Ishikawa (cell line): ENCODE measurements at regions not wholly inside any gene's neighbourhood (a gene's known extent, or its start where the extent isn't known, plus 50 kb on each side); places are given as distances from the start of the nearest gene placed in this dataset.

ENCODE experiments used
- CEBPB ChIP-seq: IDR thresholded peaks from 2 replicates; pipeline ENCODE4 v1.6.1; 2012
- CREB1 ChIP-seq: IDR thresholded peaks from 2 replicates; pipeline ENCODE4 v1.6.1; 2012; ENCODE audit warnings: low read depth
- EGR1 ChIP-seq: IDR thresholded peaks from 2 replicates; pipeline ENCODE4 v1.6.1; 2012
- EP300 ChIP-seq: IDR thresholded peaks from 2 replicates; pipeline ENCODE4 v1.6.1; 2012; ENCODE audit warnings: borderline replicate concordance
- FOXM1 ChIP-seq: IDR thresholded peaks from 2 replicates; pipeline ENCODE4 v1.6.1; 2012; ENCODE audit warnings: low read depth, borderline replicate concordance
- NFIC ChIP-seq: IDR thresholded peaks from 2 replicates; pipeline ENCODE4 v1.6.1; 2012
- RAD21 ChIP-seq: IDR thresholded peaks from 2 replicates; pipeline ENCODE4 v1.6.1; 2012; ENCODE audit warnings: low read depth
- TAF1 ChIP-seq: IDR thresholded peaks from 2 replicates; pipeline ENCODE4 v1.6.1; 2012; ENCODE audit warnings: low read depth, mild to moderate bottlenecking
- TCF12 ChIP-seq: IDR thresholded peaks from 2 replicates; pipeline ENCODE4 v1.6.1; 2012; ENCODE audit warnings: low read depth
- TEAD4 ChIP-seq: IDR thresholded peaks from 2 replicates; pipeline ENCODE4 v1.6.1; 2012
- YY1 ChIP-seq: IDR thresholded peaks from 2 replicates; pipeline ENCODE4 v1.6.1; 2012; ENCODE audit warnings: low read depth
- ZBTB7A ChIP-seq: IDR thresholded peaks from 2 replicates; pipeline ENCODE4 v1.6.1; 2012; ENCODE audit warnings: low read depth
- TF ChIP-seq, protein P1 (sequence below): IDR thresholded peaks from 2 replicates; pipeline ENCODE4 v1.6.1; 2012
- TF ChIP-seq, protein P2 (sequence below): IDR thresholded peaks from 2 replicates; pipeline ENCODE4 v1.6.1; 2012
- TF ChIP-seq, protein P3 (sequence below): IDR thresholded peaks from 2 replicates; pipeline ENCODE4 v1.6.1; 2012; ENCODE audit warnings: low read depth, mild to moderate bottlenecking

DNA sequence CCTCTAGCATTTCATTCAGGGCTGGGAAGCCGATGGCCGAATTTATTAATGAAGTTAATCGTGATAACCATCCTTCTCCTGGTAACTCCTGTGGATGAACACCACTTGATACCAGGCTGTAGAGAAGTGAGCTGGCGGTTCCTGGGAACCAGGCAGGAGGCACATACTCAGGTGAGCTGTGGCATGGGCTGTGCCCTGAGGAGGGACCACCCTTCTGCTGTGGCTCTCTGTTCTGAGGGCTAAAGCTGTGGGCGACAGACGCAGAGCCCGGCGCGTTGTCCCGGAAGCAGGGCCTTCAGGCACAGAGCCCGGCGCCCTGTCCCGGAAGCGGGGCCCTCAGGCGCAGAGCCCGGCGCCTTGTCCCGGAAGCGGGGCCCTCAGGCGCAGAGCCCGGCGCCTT lies 462.3 kb upstream of the SALL3 start:
- TF ChIP-seq TAF1, result no peak
- TF ChIP-seq EP300, result no peak
- TF ChIP-seq CEBPB, result no peak
- TF ChIP-seq, protein P1, sequence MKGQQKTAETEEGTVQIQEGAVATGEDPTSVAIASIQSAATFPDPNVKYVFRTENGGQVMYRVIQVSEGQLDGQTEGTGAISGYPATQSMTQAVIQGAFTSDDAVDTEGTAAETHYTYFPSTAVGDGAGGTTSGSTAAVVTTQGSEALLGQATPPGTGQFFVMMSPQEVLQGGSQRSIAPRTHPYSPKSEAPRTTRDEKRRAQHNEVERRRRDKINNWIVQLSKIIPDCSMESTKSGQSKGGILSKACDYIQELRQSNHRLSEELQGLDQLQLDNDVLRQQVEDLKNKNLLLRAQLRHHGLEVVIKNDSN, result no peak
- no peak for TF ChIP-seq ZBTB7A
- no peak for TF ChIP-seq TCF12
- TF ChIP-seq TEAD4, result no peak
- TF ChIP-seq, protein P2, sequence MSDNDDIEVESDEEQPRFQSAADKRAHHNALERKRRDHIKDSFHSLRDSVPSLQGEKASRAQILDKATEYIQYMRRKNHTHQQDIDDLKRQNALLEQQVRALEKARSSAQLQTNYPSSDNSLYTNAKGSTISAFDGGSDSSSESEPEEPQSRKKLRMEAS, result no peak
- no peak for TF ChIP-seq CREB1
- TF ChIP-seq YY1, result no peak
- no peak for TF ChIP-seq FOXM1
- no peak for TF ChIP-seq RAD21
- TF ChIP-seq NFIC, result no peak

DNA sequence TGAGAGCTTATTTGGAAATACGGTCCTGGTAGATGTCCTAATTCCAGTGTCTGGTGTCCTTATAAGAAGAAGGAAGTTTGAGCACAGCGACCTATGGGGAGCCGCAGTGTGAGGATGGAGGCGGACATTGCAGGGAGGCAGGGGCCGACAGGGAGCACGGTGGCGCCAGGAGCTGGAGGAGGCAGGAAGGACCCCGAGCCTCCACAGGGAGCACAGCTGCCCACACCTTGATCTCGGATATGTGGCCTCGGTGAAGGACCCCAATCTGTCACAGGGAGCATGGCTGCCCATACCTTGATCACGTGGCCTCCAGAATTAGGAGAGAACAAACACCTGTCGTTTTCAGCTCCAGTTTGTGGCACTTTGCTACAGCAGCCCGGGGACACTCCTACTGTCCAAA lies 461.6 kb upstream of the SALL3 start:
- no peak for TF ChIP-seq RAD21
- TF ChIP-seq, protein P2, result no peak

DNA sequence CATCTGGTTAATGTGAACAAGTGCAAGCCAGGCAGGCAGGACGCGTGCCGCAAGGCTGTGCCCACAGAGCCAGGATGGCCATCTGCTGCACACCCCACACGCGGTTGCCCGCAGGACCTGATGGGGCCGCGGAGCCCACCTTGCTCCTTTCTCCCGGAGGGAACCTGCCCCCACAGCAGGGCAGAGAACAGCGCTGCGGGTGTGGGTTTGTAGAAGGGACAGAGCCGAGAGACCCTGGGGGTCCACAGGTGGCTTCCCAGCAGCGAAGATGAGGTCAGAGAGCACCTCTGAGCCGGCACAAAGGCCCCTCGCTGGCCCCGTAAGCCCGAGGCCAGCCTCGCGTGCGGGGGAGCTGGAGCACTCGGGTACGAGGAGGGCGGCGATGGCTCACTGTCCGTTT lies 460.8 kb upstream of the SALL3 start:
- TF ChIP-seq, protein P3, sequence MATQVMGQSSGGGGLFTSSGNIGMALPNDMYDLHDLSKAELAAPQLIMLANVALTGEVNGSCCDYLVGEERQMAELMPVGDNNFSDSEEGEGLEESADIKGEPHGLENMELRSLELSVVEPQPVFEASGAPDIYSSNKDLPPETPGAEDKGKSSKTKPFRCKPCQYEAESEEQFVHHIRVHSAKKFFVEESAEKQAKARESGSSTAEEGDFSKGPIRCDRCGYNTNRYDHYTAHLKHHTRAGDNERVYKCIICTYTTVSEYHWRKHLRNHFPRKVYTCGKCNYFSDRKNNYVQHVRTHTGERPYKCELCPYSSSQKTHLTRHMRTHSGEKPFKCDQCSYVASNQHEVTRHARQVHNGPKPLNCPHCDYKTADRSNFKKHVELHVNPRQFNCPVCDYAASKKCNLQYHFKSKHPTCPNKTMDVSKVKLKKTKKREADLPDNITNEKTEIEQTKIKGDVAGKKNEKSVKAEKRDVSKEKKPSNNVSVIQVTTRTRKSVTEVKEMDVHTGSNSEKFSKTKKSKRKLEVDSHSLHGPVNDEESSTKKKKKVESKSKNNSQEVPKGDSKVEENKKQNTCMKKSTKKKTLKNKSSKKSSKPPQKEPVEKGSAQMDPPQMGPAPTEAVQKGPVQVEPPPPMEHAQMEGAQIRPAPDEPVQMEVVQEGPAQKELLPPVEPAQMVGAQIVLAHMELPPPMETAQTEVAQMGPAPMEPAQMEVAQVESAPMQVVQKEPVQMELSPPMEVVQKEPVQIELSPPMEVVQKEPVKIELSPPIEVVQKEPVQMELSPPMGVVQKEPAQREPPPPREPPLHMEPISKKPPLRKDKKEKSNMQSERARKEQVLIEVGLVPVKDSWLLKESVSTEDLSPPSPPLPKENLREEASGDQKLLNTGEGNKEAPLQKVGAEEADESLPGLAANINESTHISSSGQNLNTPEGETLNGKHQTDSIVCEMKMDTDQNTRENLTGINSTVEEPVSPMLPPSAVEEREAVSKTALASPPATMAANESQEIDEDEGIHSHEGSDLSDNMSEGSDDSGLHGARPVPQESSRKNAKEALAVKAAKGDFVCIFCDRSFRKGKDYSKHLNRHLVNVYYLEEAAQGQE, result no peak
- TF ChIP-seq TEAD4 (no peak), ZBTB7A (no peak), TAF1 (no peak)

DNA sequence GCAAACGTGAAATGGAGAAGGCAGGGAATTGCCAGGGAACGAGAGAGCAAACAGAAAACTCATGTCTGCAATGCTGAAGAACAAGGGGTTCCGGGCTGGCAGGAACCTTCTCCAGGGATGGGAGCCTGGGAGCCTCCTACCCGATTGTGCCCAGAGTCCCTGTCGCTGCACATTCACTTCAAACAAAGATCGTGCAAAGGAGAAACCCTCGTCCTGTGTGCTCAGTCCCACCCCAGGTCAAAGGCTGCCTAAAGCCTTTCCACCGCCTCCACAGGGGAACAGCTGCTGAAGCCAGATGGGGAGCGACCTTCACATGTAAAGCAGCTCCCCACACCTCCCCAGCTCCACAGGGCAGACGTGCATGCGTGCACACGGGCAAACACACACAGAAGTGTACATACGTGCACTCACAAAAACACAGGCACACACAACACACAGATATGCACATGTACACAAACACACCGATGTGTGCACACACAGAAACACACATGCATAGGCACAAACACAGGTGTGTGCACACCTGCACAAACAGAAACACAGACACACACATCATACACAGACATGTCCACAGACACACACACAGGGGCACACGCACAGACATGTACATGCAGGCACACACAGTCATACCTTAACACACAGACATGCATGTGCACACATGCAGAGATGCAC lies 460.1 kb upstream of the SALL3 start:
- TF ChIP-seq CEBPB, result no peak
- TF ChIP-seq YY1, result no peak
- TF ChIP-seq, protein P2, result no peak
- TF ChIP-seq, protein P1, result no peak
- no peak for TF ChIP-seq FOXM1
- TF ChIP-seq EGR1, result no peak
- no peak for TF ChIP-seq ZBTB7A
- TF ChIP-seq NFIC, result no peak
- TF ChIP-seq CREB1, result no peak

DNA sequence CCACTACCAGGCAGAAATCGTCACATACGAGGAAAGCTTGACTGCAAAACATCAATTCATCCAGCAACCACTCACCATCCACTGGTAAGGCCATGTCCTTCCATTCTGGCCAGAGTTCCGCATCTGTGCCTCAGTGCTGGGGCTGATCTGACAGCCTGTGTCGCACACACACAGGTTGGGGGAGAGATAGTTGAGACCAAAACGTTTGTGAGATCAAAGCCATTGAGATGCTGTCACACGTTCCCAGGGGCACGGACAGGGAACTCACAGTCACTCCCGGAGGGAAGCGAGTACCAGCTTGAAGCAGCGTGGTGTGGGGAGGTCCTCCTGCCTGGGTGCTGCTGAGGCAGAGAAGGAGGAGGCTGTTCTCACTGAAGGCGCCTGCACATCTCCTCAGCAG lies 458.5 kb upstream of the SALL3 start:
- TF ChIP-seq EP300 (no peak), NFIC (no peak), FOXM1 (no peak), TCF12 (no peak), CEBPB (no peak), EGR1 (no peak), RAD21 (no peak), TAF1 (no peak)
- TF ChIP-seq, protein P1, result no peak
- TF ChIP-seq, protein P3, result no peak

DNA sequence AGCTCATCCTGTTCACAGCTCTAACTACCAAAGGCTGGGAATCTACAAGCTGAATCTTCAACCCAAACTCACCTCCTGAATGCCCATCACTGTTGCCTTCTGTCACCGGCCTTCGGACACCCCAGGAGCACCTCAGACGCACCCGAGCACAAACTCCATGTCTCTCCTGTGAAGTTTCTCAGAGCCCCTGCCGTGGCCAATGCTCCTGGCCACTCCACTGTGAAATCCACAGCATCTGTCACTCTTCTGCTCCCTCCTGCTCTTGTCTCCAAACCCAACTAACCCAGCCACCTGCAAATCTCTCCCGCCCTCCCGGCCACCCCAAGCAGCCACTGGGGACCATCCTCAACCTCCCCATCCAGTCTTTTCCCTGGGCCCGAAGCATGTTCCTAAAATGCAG lies 457.9 kb upstream of the SALL3 start:
- TF ChIP-seq, protein P3, result no peak
- TF ChIP-seq RAD21, result no peak
